Stomach (tissue), 4 donors: ENCODE measurements at regions not wholly inside any gene's neighbourhood (a gene's known extent, or its start where the extent isn't known, plus 50 kb on each side); places are given as distances from the start of the nearest gene placed in this dataset.

Experiments used
- POLR2A ChIP-seq, 4 donors: fragments of 450-650 bp; IDR thresholded peaks; one replicate each; pipeline ENCODE4 v1.6.1; 2016; ENCODE audit warnings: antibody characterized with exemption in 4 of 4, control low read depth in 2 of 4, mild to moderate bottlenecking in 1 of 4, moderate library complexity in 1 of 4
- TF ChIP-seq, protein P1 (sequence below), 7 experiments: fragments of 450-650 bp in 4 of 7; fragments of 200-600 bp in 3 of 7; sonication (generic) in 3 of 7; IDR thresholded peaks; one replicate each; pipeline ENCODE4 v1.5.1; 2016 to 2019; ENCODE audit warnings: antibody characterized with exemption in 7 of 7, control low read depth in 2 of 7, mild to moderate bottlenecking in 1 of 7

DNA sequence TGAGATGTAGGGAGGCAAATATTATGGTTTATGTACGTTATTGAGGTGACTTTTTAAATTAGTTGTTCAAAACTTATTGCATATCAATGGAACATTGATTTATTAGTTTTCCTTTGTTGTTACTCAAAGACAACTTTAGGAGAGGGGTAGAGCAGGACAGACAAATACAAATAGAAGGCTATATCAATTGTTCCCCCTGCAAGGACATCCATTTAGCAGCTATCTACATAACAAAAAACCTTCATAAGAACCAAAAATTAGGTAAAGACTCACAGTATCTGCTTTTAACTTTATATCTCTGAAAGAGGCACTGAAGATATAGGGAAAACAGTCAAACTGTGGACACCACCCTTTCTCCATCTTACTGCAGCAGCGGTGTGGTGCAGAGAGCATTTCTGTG, 958.8 kb downstream of the DIPK2A start:
- TF ChIP-seq, protein P1, sequence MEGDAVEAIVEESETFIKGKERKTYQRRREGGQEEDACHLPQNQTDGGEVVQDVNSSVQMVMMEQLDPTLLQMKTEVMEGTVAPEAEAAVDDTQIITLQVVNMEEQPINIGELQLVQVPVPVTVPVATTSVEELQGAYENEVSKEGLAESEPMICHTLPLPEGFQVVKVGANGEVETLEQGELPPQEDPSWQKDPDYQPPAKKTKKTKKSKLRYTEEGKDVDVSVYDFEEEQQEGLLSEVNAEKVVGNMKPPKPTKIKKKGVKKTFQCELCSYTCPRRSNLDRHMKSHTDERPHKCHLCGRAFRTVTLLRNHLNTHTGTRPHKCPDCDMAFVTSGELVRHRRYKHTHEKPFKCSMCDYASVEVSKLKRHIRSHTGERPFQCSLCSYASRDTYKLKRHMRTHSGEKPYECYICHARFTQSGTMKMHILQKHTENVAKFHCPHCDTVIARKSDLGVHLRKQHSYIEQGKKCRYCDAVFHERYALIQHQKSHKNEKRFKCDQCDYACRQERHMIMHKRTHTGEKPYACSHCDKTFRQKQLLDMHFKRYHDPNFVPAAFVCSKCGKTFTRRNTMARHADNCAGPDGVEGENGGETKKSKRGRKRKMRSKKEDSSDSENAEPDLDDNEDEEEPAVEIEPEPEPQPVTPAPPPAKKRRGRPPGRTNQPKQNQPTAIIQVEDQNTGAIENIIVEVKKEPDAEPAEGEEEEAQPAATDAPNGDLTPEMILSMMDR (IDR thresholded peaks at IDR 0.05): no peak
- TF ChIP-seq POLR2A (IDR thresholded peaks at IDR 0.05): no peak
